Activated CD4-positive, alpha-beta T cell treated with anti-CD3 and anti-CD28 coated beads, Interleukin-2, amount 10 ng/mL, durations not matched to agents 7 days and 5 days (primary cell): ENCODE measurements at regions not wholly inside any gene's neighbourhood (a gene's known extent, or its start where the extent isn't known, plus 50 kb on each side); places are given as distances from the start of the nearest gene placed in this dataset.

ENCODE experiments used
- CTCF ChIA-PET: fragments of 350-600 bp; sonication (Branson Sonifier 250); formaldehyde crosslinking; loops from one replicate; lab custom pipeline; 2021; ENCODE audit warnings: antibody characterized with exemption; lab: Charles Lee
- POLR2A ChIA-PET: fragments of 350-600 bp; sonication (Branson Sonifier 250); formaldehyde crosslinking; loops from one replicate; lab custom pipeline; 2021; ENCODE audit warnings: antibody characterized with exemption; lab: Charles Lee
- DNase-seq: peaks from one replicate; pipeline ENCODE4 v3.0.0-alpha.2; 2020
- H3K27ac Mint-ChIP-seq: one replicate; pipeline ENCODE4 v1.8.0; 2021; ENCODE audit warnings: mild to moderate bottlenecking, moderate library complexity, mixed read lengths
- H3K27me3 Mint-ChIP-seq: one replicate; pipeline ENCODE4 v1.8.0; 2021; ENCODE audit warnings: mixed read lengths
- H3K36me3 Mint-ChIP-seq: one replicate; pipeline ENCODE4 v1.8.0; 2021; ENCODE audit warnings: low read depth, mixed read lengths
- H3K4me1 Mint-ChIP-seq: one replicate; pipeline ENCODE4 v1.8.0; 2021; ENCODE audit warnings: mixed read lengths
- H3K4me3 Mint-ChIP-seq: one replicate; pipeline ENCODE4 v1.8.0; 2021; ENCODE audit warnings: mild to moderate bottlenecking, moderate library complexity, mixed read lengths
- H3K9me3 Mint-ChIP-seq: one replicate; pipeline ENCODE4 v1.8.0; 2021; ENCODE audit warnings: mixed read lengths

- Mint-ChIP-seq H3K4me1 (no peaks in the 10 kb centered on the region), H3K9me3 (no peaks in the 10 kb centered on the region), H3K27me3 (peaks cover 3% of the 10 kb centered on the region), H3K27ac (no peak overlapping the region), H3K36me3 (no peaks in the 10 kb centered on the region), H3K4me3 (no peak overlapping the region)
- CTCF ChIA-PET, result no interaction called here
- POLR2A ChIA-PET, result no interaction called here
- DNase-seq, result no peak
Observed at GRCh38 chr7:18212758-18213157, 185.1 kb upstream of the PRPS1L1 start.

- no peaks in the 10 kb centered on the region for H3K36me3 Mint-ChIP-seq
- no peak for DNase-seq
- CTCF ChIA-PET, result no interaction called here
- POLR2A ChIA-PET, result no interaction called here
- peaks cover 3% of the 10 kb centered on the region for H3K27me3 Mint-ChIP-seq
- no peak overlapping the region for H3K27ac Mint-ChIP-seq
- no peak overlapping the region for H3K4me3 Mint-ChIP-seq
- H3K4me1 Mint-ChIP-seq, result no peaks in the 10 kb centered on the region
- no peaks in the 10 kb centered on the region for H3K9me3 Mint-ChIP-seq
Observed at GRCh38 chr7:18213652-18214051, 186.0 kb upstream of the PRPS1L1 start.

- Mint-ChIP-seq H3K4me3 (no peak overlapping the region), H3K4me1 (no peaks in the 10 kb centered on the region), H3K27ac (no peak overlapping the region), H3K36me3 (no peaks in the 10 kb centered on the region), H3K27me3 (peaks cover 3% of the 10 kb centered on the region), H3K9me3 (no peaks in the 10 kb centered on the region)
- ChIA-PET POLR2A (no interaction called here), CTCF (no interaction called here)
- no peak for DNase-seq
Observed at GRCh38 chr7:18216270-18216669, 188.6 kb upstream of the PRPS1L1 start.

- H3K36me3 Mint-ChIP-seq, result no peaks in the 10 kb centered on the region
- no peak for DNase-seq
- ChIA-PET POLR2A (no interaction called here), CTCF (no interaction called here)
- no peaks in the 10 kb centered on the region for H3K27me3 Mint-ChIP-seq
- no peak overlapping the region for H3K27ac Mint-ChIP-seq
- no peak overlapping the region for H3K4me3 Mint-ChIP-seq
- no peaks in the 10 kb centered on the region for H3K9me3 Mint-ChIP-seq
- no peaks in the 10 kb centered on the region for H3K4me1 Mint-ChIP-seq
Observed at GRCh38 chr7:18221377-18222293, 194.0 kb upstream of the PRPS1L1 start.

GRCh38 chr7:18222636-18223035 lies 195.0 kb upstream of the PRPS1L1 start:
- Mint-ChIP-seq H3K36me3 (no peaks in the 10 kb centered on the region), H3K9me3 (no peaks in the 10 kb centered on the region), H3K4me1 (no peaks in the 10 kb centered on the region), H3K27me3 (no peaks in the 10 kb centered on the region), H3K27ac (no peak overlapping the region), H3K4me3 (no peak overlapping the region)
- DNase-seq, result no peak
- CTCF ChIA-PET, result no interaction called here
- POLR2A ChIA-PET, result no interaction called here

- no peak for DNase-seq
- Mint-ChIP-seq H3K4me3 (no peak overlapping the region), H3K27me3 (no peaks in the 10 kb centered on the region), H3K36me3 (no peaks in the 10 kb centered on the region), H3K27ac (no peak overlapping the region), H3K9me3 (no peaks in the 10 kb centered on the region), H3K4me1 (no peaks in the 10 kb centered on the region)
- POLR2A ChIA-PET, result no interaction called here
- CTCF ChIA-PET, result no interaction called here
Observed at GRCh38 chr7:18224138-18224537, 196.5 kb upstream of the PRPS1L1 start.

GRCh38 chr7:18225067-18225466 lies 197.4 kb upstream of the PRPS1L1 start:
- ChIA-PET POLR2A (no interaction called here), CTCF (no interaction called here)
- DNase-seq, result no peak
- no peaks in the 10 kb centered on the region for H3K36me3 Mint-ChIP-seq
- H3K27me3 Mint-ChIP-seq, result no peaks in the 10 kb centered on the region
- no peaks in the 10 kb centered on the region for H3K9me3 Mint-ChIP-seq
- H3K4me1 Mint-ChIP-seq, result no peaks in the 10 kb centered on the region
- no peak overlapping the region for H3K27ac Mint-ChIP-seq
- no peak overlapping the region for H3K4me3 Mint-ChIP-seq

- H3K9me3 Mint-ChIP-seq, result no peaks in the 10 kb centered on the region
- ChIA-PET POLR2A (interaction anchor here (0.7 kb wide), 1 partner anchor 121 kb away, joined by 4 read pairs; no protein-coding TSS in a partner anchor), CTCF (no interaction called here)
Observed at GRCh38 chr7:18226598-18226997, 199.0 kb upstream of the PRPS1L1 start.

GRCh38 chr7:18228686-18229085 lies 201.0 kb upstream of the PRPS1L1 start:
- ChIA-PET POLR2A (no interaction called here), CTCF (no interaction called here)
- Mint-ChIP-seq H3K36me3 (no peaks in the 10 kb centered on the region), H3K4me3 (no peak overlapping the region), H3K27ac (no peak overlapping the region), H3K9me3 (no peaks in the 10 kb centered on the region), H3K27me3 (no peaks in the 10 kb centered on the region), H3K4me1 (no peaks in the 10 kb centered on the region)
- DNase-seq, result no peak

More at GRCh38 chr7:18226598-18226997, 199.0 kb upstream of the PRPS1L1 start:
- no peak overlapping the region for H3K27ac Mint-ChIP-seq
- no peaks in the 10 kb centered on the region for H3K4me1 Mint-ChIP-seq
- DNase-seq, result no peak
- H3K27me3 Mint-ChIP-seq, result no peaks in the 10 kb centered on the region
- H3K4me3 Mint-ChIP-seq, result no peak overlapping the region
- H3K36me3 Mint-ChIP-seq, result no peaks in the 10 kb centered on the region

- DNase-seq, result no peak
- ChIA-PET POLR2A (no interaction called here), CTCF (no interaction called here)
- H3K4me3 Mint-ChIP-seq, result no peak overlapping the region
- no peak overlapping the region for H3K27ac Mint-ChIP-seq
- no peaks in the 10 kb centered on the region for H3K4me1 Mint-ChIP-seq
- H3K9me3 Mint-ChIP-seq, result no peaks in the 10 kb centered on the region
- H3K27me3 Mint-ChIP-seq, result no peaks in the 10 kb centered on the region
- no peaks in the 10 kb centered on the region for H3K36me3 Mint-ChIP-seq
Observed at GRCh38 chr7:18230271-18230670, 202.6 kb upstream of the PRPS1L1 start.

- POLR2A ChIA-PET, result interaction anchor here (0.6 kb wide), 1 partner anchor 713 kb away, joined by 11 read pairs; no protein-coding TSS in a partner anchor
- no peak for DNase-seq
- H3K36me3 Mint-ChIP-seq, result no peaks in the 10 kb centered on the region
- no peak overlapping the region for H3K27ac Mint-ChIP-seq
- H3K4me3 Mint-ChIP-seq, result no peak overlapping the region
- H3K27me3 Mint-ChIP-seq, result no peaks in the 10 kb centered on the region
- H3K9me3 Mint-ChIP-seq, result no peaks in the 10 kb centered on the region
- CTCF ChIA-PET, result no interaction called here
- H3K4me1 Mint-ChIP-seq, result no peaks in the 10 kb centered on the region
Observed at GRCh38 chr7:18231854-18232253, 204.2 kb upstream of the PRPS1L1 start.

- no peaks in the 10 kb centered on the region for H3K4me1 Mint-ChIP-seq
- no peaks in the 10 kb centered on the region for H3K9me3 Mint-ChIP-seq
- H3K36me3 Mint-ChIP-seq, result no peaks in the 10 kb centered on the region
- POLR2A ChIA-PET, result interaction anchor here (0.6 kb wide), 1 partner anchor 605 kb away, joined by 3 read pairs; no protein-coding TSS in a partner anchor
- CTCF ChIA-PET, result no interaction called here
- DNase-seq, result no peak
- no peak overlapping the region for H3K4me3 Mint-ChIP-seq
- no peaks in the 10 kb centered on the region for H3K27me3 Mint-ChIP-seq
- H3K27ac Mint-ChIP-seq, result no peak overlapping the region
Observed at GRCh38 chr7:18234519-18234918, 206.9 kb upstream of the PRPS1L1 start.

- Mint-ChIP-seq H3K27ac (no peak overlapping the region), H3K4me1 (no peaks in the 10 kb centered on the region), H3K4me3 (no peak overlapping the region), H3K27me3 (no peaks in the 10 kb centered on the region), H3K9me3 (no peaks in the 10 kb centered on the region), H3K36me3 (no peaks in the 10 kb centered on the region)
- ChIA-PET CTCF (no interaction called here), POLR2A (no interaction called here)
- DNase-seq, result no peak
Observed at GRCh38 chr7:18235819-18236218, 208.2 kb upstream of the PRPS1L1 start.
